Activated T-cell treated with anti-CD3 and anti-CD28 coated beads for 4 hours (primary cell): ENCODE measurements at regions not wholly inside any gene's neighbourhood (a gene's known extent, or its start where the extent isn't known, plus 50 kb on each side); places are given as distances from the start of the nearest gene placed in this dataset.

ENCODE experiments used
- DNase-seq: peaks from one replicate; pipeline ENCODE4 v3.0.0-alpha.2; 2020

GRCh38 chr6:134706806-134707205 is 243.1 kb downstream of the ALDH8A1 start:
- DNase-seq: no peak

GRCh38 chr6:134706153-134706552 is 243.7 kb downstream of the ALDH8A1 start:
- DNase-seq: no peak

- DNase-seq: no peak
These were observed 246.7 kb downstream of the ALDH8A1 start for GRCh38 chr6:134703206-134703605.

GRCh38 chr6:134702279-134702678 is 247.6 kb downstream of the ALDH8A1 start:
- no peak for DNase-seq

- no peak for DNase-seq
These were observed 248.6 kb downstream of the ALDH8A1 start for GRCh38 chr6:134701301-134701700.

GRCh38 chr6:134698228-134698627 is 251.7 kb downstream of the ALDH8A1 start:
- no peak for DNase-seq

GRCh38 chr6:134692008-134692407 is 257.9 kb downstream of the ALDH8A1 start:
- no peak for DNase-seq

GRCh38 chr6:134691180-134691579 is 258.7 kb downstream of the ALDH8A1 start:
- DNase-seq: no peak

GRCh38 chr6:134690048-134690447 is 259.9 kb downstream of the ALDH8A1 start:
- DNase-seq: no peak

GRCh38 chr6:134689641-134690040 is 260.3 kb downstream of the ALDH8A1 start:
- DNase-seq: no peak

GRCh38 chr6:134689177-134689576 is 260.7 kb downstream of the ALDH8A1 start:
- DNase-seq: no peak

GRCh38 chr6:134686071-134686470 is 263.8 kb downstream of the ALDH8A1 start:
- no peak for DNase-seq

GRCh38 chr6:134684423-134684795 is 265.5 kb downstream of the ALDH8A1 start:
- DNase-seq: no peak

- DNase-seq: no peak
These were observed 266.0 kb downstream of the ALDH8A1 start for GRCh38 chr6:134683783-134684422.

- no peak for DNase-seq
These were observed 269.5 kb downstream of the ALDH8A1 start for GRCh38 chr6:134680433-134680832.

- DNase-seq: no peak
These were observed 269.9 kb downstream of the ALDH8A1 start for GRCh38 chr6:134680021-134680420.

- DNase-seq: no peak
These were observed 271.4 kb downstream of the ALDH8A1 start for GRCh38 chr6:134678436-134678889.

GRCh38 chr6:134676307-134677281 is 273.3 kb downstream of the ALDH8A1 start:
- no peak for DNase-seq

- DNase-seq: no peak
These were observed 274.5 kb downstream of the ALDH8A1 start for GRCh38 chr6:134675110-134676054.

- no peak for DNase-seq
These were observed 275.3 kb downstream of the ALDH8A1 start for GRCh38 chr6:134674562-134674961.

GRCh38 chr6:134669485-134669884 is 280.4 kb downstream of the ALDH8A1 start:
- no peak for DNase-seq

- no peak for DNase-seq
These were observed 282.8 kb downstream of the ALDH8A1 start for GRCh38 chr6:134667111-134667510.

GRCh38 chr6:134666125-134666524 is 283.8 kb downstream of the ALDH8A1 start:
- DNase-seq: no peak
